Fibroblast of lung (primary cell): ENCODE measurements at regions not wholly inside any gene's neighbourhood (a gene's known extent, or its start where the extent isn't known, plus 50 kb on each side); places are given as distances from the start of the nearest gene placed in this dataset.

Source experiments
- DNase-seq, 2 donors: peaks; one replicate each; pipeline versions ENCODE4 v3.0.0 to v3.0.0-alpha.2; 2010; ENCODE audit warnings: low read depth in 2 of 2
- H2AFZ ChIP-seq: 2 replicates; pipeline ENCODE4 v1.5.1; 2012; ENCODE audit warnings: low read length, control low read depth, inconsistent platforms
- H3K27ac ChIP-seq: 2 replicates; pipeline ENCODE4 v1.5.1; 2011; ENCODE audit warnings: low read length, control low read depth; ENCODE audit not compliant: insufficient read depth
- H3K27me3 ChIP-seq: 2 replicates; pipeline ENCODE4 v1.5.1; 2011; ENCODE audit warnings: mild to moderate bottlenecking, low read length; ENCODE audit not compliant: control insufficient read depth, insufficient read depth
- H3K36me3 ChIP-seq: 2 replicates; pipeline ENCODE4 v1.5.1; 2011; ENCODE audit warnings: low read length; ENCODE audit not compliant: control insufficient read depth, insufficient read depth
- H3K4me1 ChIP-seq: 2 replicates; pipeline ENCODE4 v1.5.1; 2011; ENCODE audit warnings: low read length; ENCODE audit not compliant: control insufficient read depth, insufficient read depth; ENCODE audit errors: extremely low read depth
- H3K4me2 ChIP-seq: 2 replicates; pipeline ENCODE4 v1.5.1; 2011; ENCODE audit warnings: low read length, control low read depth; ENCODE audit not compliant: insufficient read depth; ENCODE audit errors: extremely low read depth
- H3K4me3 ChIP-seq, 4 experiments: fragments of 200-600 bp in 1 of 4; sonication (generic) in 1 of 4; replicated peaks in 1 of 4; 2 replicates each; pipeline ENCODE4 v1.5.1; 2011 to 2016; ENCODE audit warnings: low read length in 4 of 4, low read depth in 3 of 4, mild to moderate bottlenecking in 3 of 4, control low read depth in 2 of 4, inconsistent platforms in 1 of 4, mixed read lengths in 1 of 4; ENCODE audit not compliant: insufficient read depth in 1 of 4; ENCODE audit errors: control extremely low read depth in 1 of 4
- H3K79me2 ChIP-seq: 2 replicates; pipeline ENCODE4 v1.5.1; 2012; ENCODE audit warnings: mild to moderate bottlenecking, low read length, inconsistent platforms; ENCODE audit not compliant: control insufficient read depth, insufficient read depth
- H3K9ac ChIP-seq: 2 replicates; pipeline ENCODE4 v1.5.1; 2011; ENCODE audit warnings: mild to moderate bottlenecking, low read length, control low read depth; ENCODE audit not compliant: insufficient read depth
- H3K9me3 ChIP-seq: 2 replicates; pipeline ENCODE4 v1.5.1; 2012; ENCODE audit warnings: low read depth, low read length; ENCODE audit not compliant: control insufficient read depth, insufficient read depth
- H4K20me1 ChIP-seq: 2 replicates; pipeline ENCODE4 v1.5.1; 2011; ENCODE audit warnings: low read length; ENCODE audit not compliant: control insufficient read depth, insufficient read depth; ENCODE audit errors: extremely low read depth
- EZH2 ChIP-seq: IDR thresholded peaks from 2 replicates; pipeline ENCODE4 v1.5.1; 2012; ENCODE audit warnings: low read length, control low read depth, mild to moderate bottlenecking; ENCODE audit errors: missing control alignments
- TF ChIP-seq, protein P1 (sequence below), 2 donors: IDR thresholded peaks in 1 of 2; conservative IDR thresholded peaks in 1 of 2; 1 replicate in 1 of 2; 2 replicates in 1 of 2; pipeline ENCODE4 v1.5.1; 2011 to 2012; ENCODE audit warnings: low read length in 2 of 2, control low read depth in 1 of 2, inconsistent platforms in 1 of 2, low read depth in 1 of 2, mild to moderate bottlenecking in 1 of 2

DNA sequence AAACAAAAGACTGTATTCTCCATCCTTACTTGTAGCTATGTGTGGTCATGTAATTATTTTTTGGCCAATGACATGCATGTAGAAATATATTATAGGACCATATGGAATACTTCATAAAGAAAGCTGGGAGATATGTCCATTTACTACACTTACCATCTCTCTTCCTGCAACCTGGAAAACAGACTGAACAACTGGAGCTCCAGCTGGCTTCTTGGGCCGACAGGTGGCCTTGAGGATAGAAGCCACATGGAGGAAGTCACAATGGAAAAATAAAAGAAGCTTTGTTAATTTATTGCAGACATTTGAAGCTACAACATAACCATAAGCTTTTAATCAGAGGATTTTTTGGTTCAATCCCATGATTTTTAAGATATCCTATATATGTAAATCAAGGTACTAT, 167.9 kb upstream of the CBLB start:
- Histone ChIP-seq H3K27me3 (no peaks in the 10 kb centered on the region), H2AFZ (no peak overlapping the region), H3K9me3 (no peaks in the 10 kb centered on the region), H3K4me2 (no peak overlapping the region), H3K4me1 (no peaks in the 10 kb centered on the region), H3K36me3 (no peaks in the 10 kb centered on the region), H3K9ac (no peak overlapping the region), H3K27ac (no peak overlapping the region), H3K4me3 (no peak overlapping the region), H4K20me1 (no peaks in the 10 kb centered on the region), H3K79me2 (no peaks in the 10 kb centered on the region)
- TF ChIP-seq EZH2, result no peak
- no peak for DNase-seq

DNA sequence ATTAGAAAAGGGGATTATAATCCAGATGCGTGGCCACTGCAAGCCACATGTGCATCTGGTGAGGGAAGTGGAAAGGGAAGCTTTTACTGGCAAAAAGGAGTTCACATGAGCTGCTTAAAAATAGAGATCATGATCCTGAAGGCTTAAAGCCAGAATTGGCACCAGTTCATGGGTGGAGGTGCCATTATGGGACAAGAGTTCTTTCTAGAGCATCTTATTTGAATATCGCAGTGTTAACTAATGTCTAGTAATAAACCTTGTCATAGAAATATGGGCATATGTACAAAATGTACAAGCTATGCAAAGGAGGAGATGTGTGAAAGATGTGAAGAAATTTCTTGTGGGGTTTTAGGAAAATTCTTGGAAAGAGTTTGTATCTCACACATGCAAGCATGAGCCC, 178.4 kb upstream of the CBLB start:
- DNase-seq, result no peak
- Histone ChIP-seq H3K9ac (no peak overlapping the region), H4K20me1 (no peaks in the 10 kb centered on the region), H3K9me3 (no peaks in the 10 kb centered on the region), H3K79me2 (no peaks in the 10 kb centered on the region), H3K27me3 (no peaks in the 10 kb centered on the region), H3K4me3 (no peak overlapping the region), H3K4me1 (no peaks in the 10 kb centered on the region), H3K36me3 (no peaks in the 10 kb centered on the region), H3K27ac (no peak overlapping the region), H3K4me2 (no peak overlapping the region), H2AFZ (no peak overlapping the region)
- TF ChIP-seq, protein P1, sequence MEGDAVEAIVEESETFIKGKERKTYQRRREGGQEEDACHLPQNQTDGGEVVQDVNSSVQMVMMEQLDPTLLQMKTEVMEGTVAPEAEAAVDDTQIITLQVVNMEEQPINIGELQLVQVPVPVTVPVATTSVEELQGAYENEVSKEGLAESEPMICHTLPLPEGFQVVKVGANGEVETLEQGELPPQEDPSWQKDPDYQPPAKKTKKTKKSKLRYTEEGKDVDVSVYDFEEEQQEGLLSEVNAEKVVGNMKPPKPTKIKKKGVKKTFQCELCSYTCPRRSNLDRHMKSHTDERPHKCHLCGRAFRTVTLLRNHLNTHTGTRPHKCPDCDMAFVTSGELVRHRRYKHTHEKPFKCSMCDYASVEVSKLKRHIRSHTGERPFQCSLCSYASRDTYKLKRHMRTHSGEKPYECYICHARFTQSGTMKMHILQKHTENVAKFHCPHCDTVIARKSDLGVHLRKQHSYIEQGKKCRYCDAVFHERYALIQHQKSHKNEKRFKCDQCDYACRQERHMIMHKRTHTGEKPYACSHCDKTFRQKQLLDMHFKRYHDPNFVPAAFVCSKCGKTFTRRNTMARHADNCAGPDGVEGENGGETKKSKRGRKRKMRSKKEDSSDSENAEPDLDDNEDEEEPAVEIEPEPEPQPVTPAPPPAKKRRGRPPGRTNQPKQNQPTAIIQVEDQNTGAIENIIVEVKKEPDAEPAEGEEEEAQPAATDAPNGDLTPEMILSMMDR (conservative IDR thresholded peaks at IDR 0.05 in 1 of 2, IDR thresholded peaks at IDR 0.05 in 1 of 2; ENCODE audit: low read depth in 1 of 2, low read length in 2 of 2), result no peak
- TF ChIP-seq EZH2, result no peak

DNA sequence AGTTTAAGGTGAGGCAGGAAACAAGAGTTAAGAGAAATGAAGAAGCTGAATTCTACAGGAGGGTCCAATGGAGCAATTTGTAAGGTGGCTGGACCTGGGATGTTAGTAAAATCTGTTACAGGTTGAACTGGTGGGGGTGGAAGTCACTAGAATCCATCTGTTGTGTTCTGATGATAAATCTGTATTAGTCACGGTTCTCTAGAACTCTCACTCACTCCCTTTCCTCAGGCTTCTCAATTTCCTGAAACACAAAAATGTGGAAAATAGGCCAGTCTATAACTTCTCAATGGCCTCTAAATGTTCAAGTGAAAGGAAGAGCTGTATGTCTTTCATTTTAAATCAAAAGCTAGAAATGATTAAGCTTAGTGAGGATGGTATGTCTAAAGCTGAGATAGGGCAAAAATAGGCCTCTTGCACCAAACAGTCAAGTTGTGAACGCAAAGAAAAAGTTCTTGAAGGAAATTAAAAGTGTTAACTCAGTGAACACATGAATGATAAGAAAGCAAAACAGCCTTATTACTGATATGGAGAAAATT, 180.2 kb upstream of the CBLB start:
- Histone ChIP-seq H4K20me1 (no peaks in the 10 kb centered on the region), H3K27me3 (no peaks in the 10 kb centered on the region), H3K79me2 (no peaks in the 10 kb centered on the region), H2AFZ (no peak overlapping the region), H3K4me2 (no peak overlapping the region), H3K4me3 (no peak overlapping the region), H3K9ac (no peak overlapping the region), H3K4me1 (no peaks in the 10 kb centered on the region), H3K36me3 (no peaks in the 10 kb centered on the region), H3K9me3 (no peaks in the 10 kb centered on the region), H3K27ac (no peak overlapping the region)
- DNase-seq, result peak in 1 of 2 donors; percentile 33
- TF ChIP-seq EZH2, result no peak
- TF ChIP-seq, protein P1 (conservative IDR thresholded peaks at IDR 0.05 in 1 of 2, IDR thresholded peaks at IDR 0.05 in 1 of 2; ENCODE audit: low read depth in 1 of 2, low read length in 2 of 2), result no peak
